ENCODE measurements at regions not wholly inside any gene's neighbourhood (a gene's known extent, or its start where the extent isn't known, plus 50 kb on each side); places are given as distances from the start of the nearest gene placed in this dataset.

GRCh38 chr2:118223992-118224894 lies 136.0 kb downstream of the INSIG2 start:
- no peak for TF ChIP-seq CTCF (IDR thresholded peaks at IDR 0.05; ENCODE audit: low read depth, low read length)
- H3K4me3 ChIP-seq (replicated peaks in 1 of 2; ENCODE audit: low read depth in 2 of 2, low read length in 2 of 2) = peak overlapping the region; percentile 24 to 32
- peak; percentile 5 to 6 for DNase-seq (ENCODE audit: low read depth in 2 of 2)

GRCh38 chr2:118223511-118223991 lies 135.3 kb downstream of the INSIG2 start:
- no peak for TF ChIP-seq CTCF (IDR thresholded peaks at IDR 0.05; ENCODE audit: low read depth, low read length)
- H3K4me3 ChIP-seq (replicated peaks in 1 of 2; ENCODE audit: low read depth in 2 of 2, low read length in 2 of 2) = no peak overlapping the region
- no peak for DNase-seq (ENCODE audit: low read depth in 2 of 2)

- H3K4me3 ChIP-seq (replicated peaks in 1 of 2; ENCODE audit: low read depth in 2 of 2, low read length in 2 of 2) = no peak overlapping the region
- no peak for TF ChIP-seq CTCF (IDR thresholded peaks at IDR 0.05; ENCODE audit: low read depth, low read length)
- DNase-seq (ENCODE audit: low read depth in 2 of 2) = peak in 1 of 2 donors; percentile 5
Observed at GRCh38 chr2:118222672-118223421, 134.6 kb downstream of the INSIG2 start.

- no peak overlapping the region for H3K4me3 ChIP-seq (replicated peaks in 1 of 2; ENCODE audit: low read depth in 2 of 2, low read length in 2 of 2)
- TF ChIP-seq CTCF (IDR thresholded peaks at IDR 0.05; ENCODE audit: low read depth, low read length) = no peak
- DNase-seq (ENCODE audit: low read depth in 2 of 2) = no peak
Observed at GRCh38 chr2:118222273-118222594, 134.0 kb downstream of the INSIG2 start.

- peak; percentile 78 to 82 for DNase-seq (ENCODE audit: low read depth in 2 of 2)
- no peak overlapping the region for H3K4me3 ChIP-seq (replicated peaks in 1 of 2; ENCODE audit: low read depth in 2 of 2, low read length in 2 of 2)
- TF ChIP-seq CTCF (IDR thresholded peaks at IDR 0.05; ENCODE audit: low read depth, low read length) = peak; percentile 70
Observed at GRCh38 chr2:118221536-118222272, 133.4 kb downstream of the INSIG2 start.

- DNase-seq (ENCODE audit: low read depth in 2 of 2) = no peak
- H3K4me3 ChIP-seq (replicated peaks in 1 of 2; ENCODE audit: low read depth in 2 of 2, low read length in 2 of 2) = no peak overlapping the region
- TF ChIP-seq CTCF (IDR thresholded peaks at IDR 0.05; ENCODE audit: low read depth, low read length) = no peak
Observed at GRCh38 chr2:118219611-118220010, 131.3 kb downstream of the INSIG2 start.

All from cardiac fibroblast (primary cell).